ENCODE measurements at regions not wholly inside any gene's neighbourhood (a gene's known extent, or its start where the extent isn't known, plus 50 kb on each side); places are given as distances from the start of the nearest gene placed in this dataset.

DNA sequence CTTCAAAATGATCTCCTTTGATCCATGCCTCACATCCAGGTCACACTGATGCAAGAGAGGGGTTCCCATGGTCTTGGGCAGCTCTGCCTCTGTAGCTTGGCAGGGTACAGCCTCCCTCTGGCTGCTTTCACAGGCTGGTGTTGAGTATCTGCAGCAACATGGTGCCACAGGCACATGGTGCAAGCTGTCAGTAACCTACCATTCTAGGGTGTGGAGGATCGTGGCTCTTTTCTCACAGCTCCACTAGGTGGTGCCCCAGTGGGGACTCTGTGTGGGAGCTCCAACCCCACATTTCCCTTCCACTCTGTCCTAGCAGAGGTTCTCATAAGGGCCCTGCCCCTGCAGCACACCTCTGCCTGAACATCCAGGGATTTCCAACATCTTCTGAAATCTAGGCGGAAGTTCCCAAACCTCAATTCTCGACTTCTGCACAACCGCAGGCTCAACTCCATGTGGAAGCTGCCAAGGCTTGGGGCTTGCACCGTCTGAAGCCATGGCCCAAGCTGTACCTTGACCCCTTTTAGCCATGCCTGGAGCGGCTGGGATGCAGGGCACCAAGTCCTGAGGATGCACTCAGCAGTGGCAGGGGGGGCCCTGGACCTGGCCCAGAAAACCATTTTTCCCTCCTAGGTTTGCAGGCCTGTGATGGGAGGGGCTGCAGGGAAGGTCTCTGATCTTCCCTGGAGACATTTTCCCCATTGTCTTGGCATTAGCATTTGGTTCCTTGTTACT, 137.8 kb upstream of the NUDT6 start:
- DNase-seq (ENCODE audit: extremely low read depth, low read depth) = no peak
- no peak overlapping the region for H3K4me3 ChIP-seq (replicated peaks; ENCODE audit: low read depth, low read length)
- TF ChIP-seq, protein P1, sequence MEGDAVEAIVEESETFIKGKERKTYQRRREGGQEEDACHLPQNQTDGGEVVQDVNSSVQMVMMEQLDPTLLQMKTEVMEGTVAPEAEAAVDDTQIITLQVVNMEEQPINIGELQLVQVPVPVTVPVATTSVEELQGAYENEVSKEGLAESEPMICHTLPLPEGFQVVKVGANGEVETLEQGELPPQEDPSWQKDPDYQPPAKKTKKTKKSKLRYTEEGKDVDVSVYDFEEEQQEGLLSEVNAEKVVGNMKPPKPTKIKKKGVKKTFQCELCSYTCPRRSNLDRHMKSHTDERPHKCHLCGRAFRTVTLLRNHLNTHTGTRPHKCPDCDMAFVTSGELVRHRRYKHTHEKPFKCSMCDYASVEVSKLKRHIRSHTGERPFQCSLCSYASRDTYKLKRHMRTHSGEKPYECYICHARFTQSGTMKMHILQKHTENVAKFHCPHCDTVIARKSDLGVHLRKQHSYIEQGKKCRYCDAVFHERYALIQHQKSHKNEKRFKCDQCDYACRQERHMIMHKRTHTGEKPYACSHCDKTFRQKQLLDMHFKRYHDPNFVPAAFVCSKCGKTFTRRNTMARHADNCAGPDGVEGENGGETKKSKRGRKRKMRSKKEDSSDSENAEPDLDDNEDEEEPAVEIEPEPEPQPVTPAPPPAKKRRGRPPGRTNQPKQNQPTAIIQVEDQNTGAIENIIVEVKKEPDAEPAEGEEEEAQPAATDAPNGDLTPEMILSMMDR (IDR thresholded peaks at IDR 0.05; ENCODE audit: low read depth, low read length, missing control alignments) = no peak

DNA sequence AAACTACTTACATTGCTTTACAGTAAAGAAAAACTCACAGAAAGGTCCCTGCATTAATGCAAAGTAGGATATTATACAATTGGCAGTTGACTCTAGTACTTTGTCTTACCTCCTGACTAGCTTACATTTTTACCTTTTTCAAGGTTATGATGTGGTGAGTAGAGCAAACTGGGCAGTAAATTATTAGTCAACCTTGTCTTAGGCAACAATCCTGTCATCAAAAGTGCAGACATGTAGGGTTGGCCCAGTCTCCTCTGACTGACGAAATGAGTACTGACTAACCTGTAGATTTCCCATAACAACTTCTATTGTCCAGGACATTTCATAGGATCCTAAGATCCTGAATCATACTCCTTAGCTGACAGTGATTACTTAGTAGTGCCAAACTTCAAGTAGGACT, 142.0 kb upstream of the NUDT6 start:
- TF ChIP-seq, protein P1 (IDR thresholded peaks at IDR 0.05; ENCODE audit: low read depth, low read length, missing control alignments) = no peak
- no peak overlapping the region for H3K4me3 ChIP-seq (replicated peaks; ENCODE audit: low read depth, low read length)
- DNase-seq (ENCODE audit: extremely low read depth, low read depth) = no peak

DNA sequence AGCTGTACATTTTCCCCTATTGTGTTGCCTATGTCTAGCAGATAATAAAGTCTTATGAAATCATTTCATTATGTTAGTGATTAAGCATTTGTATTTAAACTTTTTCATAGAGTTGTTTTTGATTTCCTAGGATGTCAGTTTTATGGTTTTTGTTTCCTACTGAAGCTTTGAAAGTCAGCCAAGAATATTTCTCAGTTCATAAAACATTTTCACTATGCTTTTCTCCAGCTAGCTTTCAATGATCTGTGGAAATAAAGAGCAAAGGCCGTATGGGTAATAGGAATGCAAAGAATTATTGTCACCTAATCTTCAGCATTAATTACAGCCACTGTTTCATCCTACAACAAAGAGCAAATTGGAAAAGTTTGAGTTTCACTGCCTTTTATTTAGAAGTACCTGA, 145.7 kb upstream of the NUDT6 start:
- DNase-seq (ENCODE audit: extremely low read depth, low read depth) = peak; percentile 19
- H3K4me3 ChIP-seq (replicated peaks; ENCODE audit: low read depth, low read length) = no peak overlapping the region
- TF ChIP-seq, protein P1 (IDR thresholded peaks at IDR 0.05; ENCODE audit: low read depth, low read length, missing control alignments) = no peak

DNA sequence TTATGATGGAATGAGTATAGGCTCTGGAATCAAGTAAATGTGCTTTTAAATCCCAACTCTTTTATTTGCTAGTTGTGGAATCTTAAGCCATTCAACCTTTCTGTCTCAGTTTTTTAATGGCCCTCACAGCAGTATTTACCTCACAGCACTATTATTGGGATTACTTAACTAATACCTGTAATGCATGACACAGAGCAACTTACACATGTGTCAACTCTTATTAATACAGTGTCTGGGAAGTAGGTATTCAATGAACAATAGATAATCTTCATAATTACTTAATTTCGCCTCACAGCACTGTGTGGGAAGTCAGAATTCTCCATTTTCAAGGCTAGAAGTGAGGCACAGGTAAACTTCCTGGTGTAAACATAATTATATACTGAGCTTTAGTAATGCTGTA, 149.7 kb upstream of the NUDT6 start:
- no peak for DNase-seq (ENCODE audit: extremely low read depth, low read depth)
- H3K4me3 ChIP-seq (replicated peaks; ENCODE audit: low read depth, low read length) = no peak overlapping the region
- TF ChIP-seq, protein P1 (IDR thresholded peaks at IDR 0.05; ENCODE audit: low read depth, low read length, missing control alignments) = no peak

DNA sequence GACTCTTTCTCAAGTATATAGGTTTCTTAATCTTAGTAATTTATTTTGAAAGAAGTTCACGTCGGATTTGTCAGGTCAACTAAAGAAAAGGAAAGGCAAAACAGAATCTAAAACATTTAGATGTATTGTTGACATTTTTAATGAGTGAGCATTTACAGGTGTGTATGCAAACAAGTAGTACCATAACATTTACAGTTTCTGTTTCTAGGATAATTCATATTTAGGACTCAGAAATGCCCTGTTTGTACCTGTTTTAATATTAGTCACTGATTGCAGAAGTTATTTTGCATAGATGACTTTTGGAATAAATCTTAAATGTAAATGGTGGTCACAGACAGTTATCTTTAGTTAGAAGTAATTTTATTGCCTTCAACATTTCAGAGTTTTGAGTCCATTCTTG, 151.3 kb upstream of the NUDT6 start:
- TF ChIP-seq, protein P1 (IDR thresholded peaks at IDR 0.05; ENCODE audit: low read depth, low read length, missing control alignments) = no peak
- no peak overlapping the region for H3K4me3 ChIP-seq (replicated peaks; ENCODE audit: low read depth, low read length)
- DNase-seq (ENCODE audit: extremely low read depth, low read depth) = no peak

DNA sequence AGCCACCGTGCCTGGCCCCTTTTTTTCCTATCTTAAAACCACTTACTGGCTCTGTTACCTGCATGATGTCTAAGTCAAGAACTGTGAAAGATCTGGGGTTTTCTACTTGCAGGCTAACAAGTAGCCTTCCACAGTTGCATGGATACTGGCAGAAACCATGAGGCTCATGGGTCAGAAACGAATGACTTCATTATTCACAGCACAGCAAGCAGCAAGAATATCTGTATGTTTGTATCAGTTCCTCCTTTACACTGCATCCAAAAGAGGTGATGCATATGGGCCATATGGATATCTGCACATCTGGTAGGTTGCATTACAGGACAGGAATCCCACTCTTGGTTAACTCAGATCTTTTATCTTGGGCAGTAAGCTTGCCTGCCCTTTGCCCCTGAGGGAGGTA, 154.9 kb upstream of the NUDT6 start:
- DNase-seq (ENCODE audit: extremely low read depth, low read depth) = no peak
- TF ChIP-seq, protein P1 (IDR thresholded peaks at IDR 0.05; ENCODE audit: low read depth, low read length, missing control alignments) = no peak
- no peak overlapping the region for H3K4me3 ChIP-seq (replicated peaks; ENCODE audit: low read depth, low read length)

DNA sequence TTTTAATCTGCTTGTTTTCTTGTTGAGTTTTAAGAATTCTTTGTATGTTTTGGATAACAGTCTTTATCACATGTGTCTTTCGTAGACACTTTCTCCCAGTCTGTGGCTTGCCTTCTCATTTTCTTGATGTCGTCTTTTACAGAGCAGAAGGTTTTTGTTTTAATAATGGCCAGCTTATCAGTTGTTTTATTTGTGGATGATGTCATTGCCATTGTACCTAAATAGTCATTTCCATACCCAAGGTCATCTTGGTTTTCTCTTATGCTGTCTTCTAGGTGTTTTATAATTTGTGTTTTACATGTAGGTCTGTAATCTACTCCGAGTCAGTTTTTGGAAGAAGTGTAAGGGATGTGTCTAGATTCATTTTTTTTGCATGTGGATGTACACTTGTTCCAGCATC, 159.6 kb upstream of the NUDT6 start:
- TF ChIP-seq, protein P1 (IDR thresholded peaks at IDR 0.05; ENCODE audit: low read depth, low read length, missing control alignments) = no peak
- H3K4me3 ChIP-seq (replicated peaks; ENCODE audit: low read depth, low read length) = no peak overlapping the region
- DNase-seq (ENCODE audit: extremely low read depth, low read depth) = no peak

Data from HFF-Myc (cell line).